ENCODE measurements at regions not wholly inside any gene's neighbourhood (a gene's known extent, or its start where the extent isn't known, plus 50 kb on each side); places are given as distances from the start of the nearest gene placed in this dataset.

GRCh38 chr4:146087856-146088255 is 87.7 kb upstream of the LSM6 start:
- no peak for TF ChIP-seq CTCF (conservative IDR thresholded peaks at IDR 0.05; ENCODE audit: low read length)
- H3K4me3 ChIP-seq (ENCODE audit: low read length) = no peak overlapping the region
- no peak for DNase-seq (ENCODE audit: low read depth)

GRCh38 chr4:146076081-146076480 is 99.4 kb upstream of the LSM6 start:
- no peak overlapping the region for H3K4me3 ChIP-seq (ENCODE audit: low read length)
- TF ChIP-seq CTCF (conservative IDR thresholded peaks at IDR 0.05; ENCODE audit: low read length) = no peak

GRCh38 chr4:146073517-146073916 is 102.0 kb upstream of the LSM6 start:
- TF ChIP-seq CTCF (conservative IDR thresholded peaks at IDR 0.05; ENCODE audit: low read length) = no peak
- no peak overlapping the region for H3K4me3 ChIP-seq (ENCODE audit: low read length)
- peak; percentile 67 for DNase-seq (ENCODE audit: low read depth)

More at GRCh38 chr4:146076081-146076480, 99.4 kb upstream of the LSM6 start:
- no peak for DNase-seq (ENCODE audit: low read depth)

- no peak for TF ChIP-seq CTCF (conservative IDR thresholded peaks at IDR 0.05; ENCODE audit: low read length)
- H3K4me3 ChIP-seq (ENCODE audit: low read length) = no peak overlapping the region
- DNase-seq (ENCODE audit: low read depth) = peak; percentile 44
Measured at GRCh38 chr4:146072376-146072775, 103.1 kb upstream of the LSM6 start.

- no peak for DNase-seq (ENCODE audit: low read depth)
- no peak overlapping the region for H3K4me3 ChIP-seq (ENCODE audit: low read length)
- TF ChIP-seq CTCF (conservative IDR thresholded peaks at IDR 0.05; ENCODE audit: low read length) = no peak
Measured at GRCh38 chr4:146071390-146071789, 104.1 kb upstream of the LSM6 start.

GRCh38 chr4:146063143-146063542 is 112.4 kb upstream of the LSM6 start:
- no peak overlapping the region for H3K4me3 ChIP-seq (ENCODE audit: low read length)
- no peak for TF ChIP-seq CTCF (conservative IDR thresholded peaks at IDR 0.05; ENCODE audit: low read length)
- DNase-seq (ENCODE audit: low read depth) = no peak

GRCh38 chr4:146062340-146062739 is 113.2 kb upstream of the LSM6 start:
- DNase-seq (ENCODE audit: low read depth) = no peak
- TF ChIP-seq CTCF (conservative IDR thresholded peaks at IDR 0.05; ENCODE audit: low read length) = no peak
- H3K4me3 ChIP-seq (ENCODE audit: low read length) = no peak overlapping the region

Data from AG10803 (cell line).